GM13976 (cell line): ENCODE measurements at regions not wholly inside any gene's neighbourhood (a gene's known extent, or its start where the extent isn't known, plus 50 kb on each side); places are given as distances from the start of the nearest gene placed in this dataset.

Source experiments
- DNase-seq: peaks from one replicate; pipeline ENCODE4 v3.0.0; 2012; ENCODE audit warnings: low spot score
- in situ Hi-C: fragments of 300-500 bp; cut with MboI; formaldehyde crosslinking; loops from one replicate; pipeline ENCODE4 v1.12.0; 2022; ENCODE audit warnings: low sequenced_read_pairs, mixed read lengths, inconsistent platforms; ENCODE audit not compliant: unreplicated experiment
- TF ChIP-seq, protein P1 (sequence below): IDR thresholded peaks from 2 replicates; pipeline ENCODE4 v1.5.1; 2012; ENCODE audit warnings: borderline replicate concordance, mild to moderate bottlenecking; ENCODE audit not compliant: insufficient read depth; ENCODE audit errors: extremely low read depth, missing control alignments, control extremely low read depth

- in situ Hi-C loops, result no loop called here
- TF ChIP-seq, protein P1, sequence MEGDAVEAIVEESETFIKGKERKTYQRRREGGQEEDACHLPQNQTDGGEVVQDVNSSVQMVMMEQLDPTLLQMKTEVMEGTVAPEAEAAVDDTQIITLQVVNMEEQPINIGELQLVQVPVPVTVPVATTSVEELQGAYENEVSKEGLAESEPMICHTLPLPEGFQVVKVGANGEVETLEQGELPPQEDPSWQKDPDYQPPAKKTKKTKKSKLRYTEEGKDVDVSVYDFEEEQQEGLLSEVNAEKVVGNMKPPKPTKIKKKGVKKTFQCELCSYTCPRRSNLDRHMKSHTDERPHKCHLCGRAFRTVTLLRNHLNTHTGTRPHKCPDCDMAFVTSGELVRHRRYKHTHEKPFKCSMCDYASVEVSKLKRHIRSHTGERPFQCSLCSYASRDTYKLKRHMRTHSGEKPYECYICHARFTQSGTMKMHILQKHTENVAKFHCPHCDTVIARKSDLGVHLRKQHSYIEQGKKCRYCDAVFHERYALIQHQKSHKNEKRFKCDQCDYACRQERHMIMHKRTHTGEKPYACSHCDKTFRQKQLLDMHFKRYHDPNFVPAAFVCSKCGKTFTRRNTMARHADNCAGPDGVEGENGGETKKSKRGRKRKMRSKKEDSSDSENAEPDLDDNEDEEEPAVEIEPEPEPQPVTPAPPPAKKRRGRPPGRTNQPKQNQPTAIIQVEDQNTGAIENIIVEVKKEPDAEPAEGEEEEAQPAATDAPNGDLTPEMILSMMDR, result no peak
Observed at GRCh38 chr4:164154416-164154815, 599.5 kb upstream of the SMIM31 start.

GRCh38 chr4:164169591-164169990, 584.3 kb upstream of the SMIM31 start:
- in situ Hi-C loops, result no loop called here
- no peak for DNase-seq
- TF ChIP-seq, protein P1, result no peak

More at GRCh38 chr4:164154416-164154815, 599.5 kb upstream of the SMIM31 start:
- DNase-seq, result no peak

- TF ChIP-seq, protein P1, result no peak
- DNase-seq, result no peak
- in situ Hi-C loops, result no loop called here
Observed at GRCh38 chr4:164177153-164177552, 576.8 kb upstream of the SMIM31 start.

DNA sequence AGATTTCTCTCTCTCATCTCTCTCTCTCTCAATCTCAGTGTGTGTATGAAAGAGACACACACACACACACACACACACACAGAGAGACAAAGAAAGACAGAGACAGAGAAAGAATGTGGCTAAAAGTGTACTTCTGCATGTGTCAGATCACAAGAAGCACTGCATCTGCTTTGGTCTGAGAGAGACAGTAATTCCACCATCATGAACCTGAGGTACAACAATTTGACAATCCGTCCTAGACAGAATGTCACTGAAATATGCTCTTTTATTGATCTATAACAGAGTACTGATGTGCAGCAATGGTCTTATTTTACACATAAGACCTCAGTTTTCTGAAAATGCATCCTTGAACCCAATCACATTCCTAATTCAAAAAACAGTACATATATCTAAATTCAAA, 576.2 kb upstream of the SMIM31 start:
- in situ Hi-C loops, result no loop called here
- TF ChIP-seq, protein P1, result no peak
- DNase-seq, result no peak

GRCh38 chr4:164188236-164188635, 565.7 kb upstream of the SMIM31 start:
- no peak for DNase-seq
- TF ChIP-seq, protein P1, result no peak
- in situ Hi-C loops, result no loop called here

DNA sequence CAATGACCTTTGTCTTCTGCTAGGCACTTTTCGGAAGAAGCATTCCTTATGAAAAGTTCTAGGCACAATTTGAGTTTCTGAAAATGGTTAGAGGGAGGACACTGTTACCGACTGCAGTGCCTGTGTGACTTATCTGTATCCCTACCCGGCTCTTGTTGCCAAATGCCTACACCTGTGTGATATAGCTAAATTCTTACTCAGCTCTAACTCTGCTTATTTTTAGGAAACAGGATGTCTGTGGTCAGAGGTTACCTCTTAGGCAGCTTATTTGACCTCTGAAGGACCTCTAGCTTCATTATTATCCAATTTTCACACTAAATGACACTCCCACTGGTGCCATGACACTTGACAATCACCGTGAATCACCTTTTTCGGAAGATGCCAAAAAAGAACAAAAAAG, 561.1 kb upstream of the SMIM31 start:
- in situ Hi-C loops, result no loop called here
- DNase-seq, result no peak
- TF ChIP-seq, protein P1, result no peak

DNA sequence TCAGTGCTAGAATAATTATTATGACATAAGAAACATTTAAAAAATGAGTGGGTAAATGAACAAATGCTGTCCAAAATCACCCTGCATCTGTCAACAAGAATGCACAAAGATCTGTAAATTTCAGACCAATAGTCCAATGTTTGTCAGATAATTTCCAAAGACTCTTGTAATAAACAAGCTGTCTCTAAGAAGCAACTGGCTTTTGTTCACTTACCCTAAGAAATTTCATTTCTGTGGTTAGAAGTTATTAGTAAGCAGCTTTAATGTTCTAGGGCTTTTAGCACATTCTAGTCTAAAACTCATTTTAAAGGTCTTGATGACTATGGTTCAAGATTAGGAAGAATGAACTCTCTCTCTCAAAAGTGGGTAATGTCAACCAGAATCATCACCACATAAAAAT, 560.3 kb upstream of the SMIM31 start:
- in situ Hi-C loops, result no loop called here
- no peak for DNase-seq
- TF ChIP-seq, protein P1, result no peak
